HuH-7.5 (cell line): ENCODE measurements at regions not wholly inside any gene's neighbourhood (a gene's known extent, or its start where the extent isn't known, plus 50 kb on each side); places are given as distances from the start of the nearest gene placed in this dataset.

ENCODE experiments used
- DNase-seq: peaks from one replicate; pipeline ENCODE4 v3.0.0; 2011; ENCODE audit warnings: low spot score

- DNase-seq, result no peak
These were observed 438.6 kb downstream of the ZEB2 start for GRCh38 chr2:144081272-144081671.

GRCh38 chr2:144079803-144080202 is 440.1 kb downstream of the ZEB2 start:
- DNase-seq, result no peak

GRCh38 chr2:144078802-144079724 is 440.9 kb downstream of the ZEB2 start:
- DNase-seq, result no peak

- DNase-seq, result no peak
These were observed 441.8 kb downstream of the ZEB2 start for GRCh38 chr2:144078106-144078505.

- DNase-seq, result no peak
These were observed 445.5 kb downstream of the ZEB2 start for GRCh38 chr2:144074450-144074849.

- no peak for DNase-seq
These were observed 448.5 kb downstream of the ZEB2 start for GRCh38 chr2:144071461-144071860.

GRCh38 chr2:144067506-144067905 is 452.4 kb downstream of the ZEB2 start:
- no peak for DNase-seq

- DNase-seq, result no peak
These were observed 456.3 kb downstream of the ZEB2 start for GRCh38 chr2:144063602-144064001.

GRCh38 chr2:144054911-144055310 is 465.0 kb downstream of the ZEB2 start:
- DNase-seq, result no peak

- no peak for DNase-seq
These were observed 467.8 kb downstream of the ZEB2 start for GRCh38 chr2:144052083-144052482.

GRCh38 chr2:144049137-144049536 is 470.8 kb downstream of the ZEB2 start:
- no peak for DNase-seq

- no peak for DNase-seq
These were observed 471.3 kb downstream of the ZEB2 start for GRCh38 chr2:144048631-144049060.

GRCh38 chr2:144042751-144043150 is 477.2 kb downstream of the ZEB2 start:
- DNase-seq, result no peak

- no peak for DNase-seq
These were observed 478.3 kb downstream of the ZEB2 start for GRCh38 chr2:144041612-144042011.

- DNase-seq, result no peak
These were observed 479.1 kb downstream of the ZEB2 start for GRCh38 chr2:144040834-144041233.

GRCh38 chr2:144032566-144032965 is 487.4 kb downstream of the ZEB2 start:
- no peak for DNase-seq

GRCh38 chr2:144030791-144031190 is 489.1 kb downstream of the ZEB2 start:
- DNase-seq, result no peak

GRCh38 chr2:144027593-144027992 is 492.3 kb downstream of the ZEB2 start:
- no peak for DNase-seq

GRCh38 chr2:144026753-144027152 is 493.2 kb downstream of the ZEB2 start:
- DNase-seq, result no peak

GRCh38 chr2:144020047-144020446 is 499.9 kb downstream of the ZEB2 start:
- no peak for DNase-seq

GRCh38 chr2:144015655-144016245 is 504.2 kb downstream of the ZEB2 start:
- no peak for DNase-seq

- no peak for DNase-seq
These were observed 504.9 kb downstream of the ZEB2 start for GRCh38 chr2:144015036-144015435.

GRCh38 chr2:144014103-144014502 is 505.8 kb downstream of the ZEB2 start:
- DNase-seq, result no peak

- no peak for DNase-seq
These were observed 507.6 kb downstream of the ZEB2 start for GRCh38 chr2:144012304-144012703.
